Panc1 (cell line): ENCODE measurements at regions not wholly inside any gene's neighbourhood (a gene's known extent, or its start where the extent isn't known, plus 50 kb on each side); places are given as distances from the start of the nearest gene placed in this dataset.

Experiments used
- ATAC-seq: fragments of 200-7000 bp; cut with Tn5 transposase; 2 replicates; pipeline ENCODE4 v1.9.1; 2020; ENCODE audit warnings: mild to moderate bottlenecking, moderate library complexity
- BruUV-seq: library from RNA; stranded (reverse); fragments of 400-500 nt; replicated peaks from 2 replicates; lab custom pipeline; 2021; lab: Mats Ljungman, UMichigan
- CTCF ChIA-PET: fragments of 300-600 bp; sonication (Branson Sonifier 250); formaldehyde crosslinking; loops from one replicate; lab custom pipeline; 2022; ENCODE audit warnings: antibody characterized with exemption; lab: Charles Lee
- POLR2A ChIA-PET: fragments of 300-600 bp; sonication (Branson Sonifier 250); formaldehyde crosslinking; loops from one replicate; lab custom pipeline; 2022; ENCODE audit warnings: antibody characterized with exemption; lab: Charles Lee
- DNase-seq: peaks from one replicate; pipeline ENCODE4 v3.0.0-alpha.2; 2010; ENCODE audit warnings: low read depth, low spot score
- H3K27ac ChIP-seq: 2 replicates; pipeline ENCODE4 v1.5.1; 2011; ENCODE audit warnings: mild to moderate bottlenecking, low read length, inconsistent platforms
- H3K27me3 ChIP-seq: fragments of 200-500 bp; sonication (Bioruptor generic); 2 replicates; pipeline ENCODE4 v1.6.0; 2014; ENCODE audit warnings: low read length, inconsistent platforms; ENCODE audit not compliant: control insufficient read depth, insufficient read depth
- H3K36me3 ChIP-seq: fragments of 200-500 bp; sonication (Bioruptor generic); 2 replicates; pipeline ENCODE4 v1.5.1; 2014; ENCODE audit warnings: inconsistent platforms, mild to moderate bottlenecking, low read length, moderate library complexity; ENCODE audit not compliant: control insufficient read depth, insufficient read depth
- H3K4me1 ChIP-seq: 2 replicates; pipeline ENCODE4 v1.5.1; 2011; ENCODE audit warnings: inconsistent platforms, mild to moderate bottlenecking, low read length, moderate library complexity; ENCODE audit not compliant: control insufficient read depth, insufficient read depth
- H3K4me3 ChIP-seq, 2 experiments: 2 replicates each; pipeline ENCODE4 v1.5.1; 2011 to 2012; ENCODE audit warnings: low read depth in 2 of 2, low read length in 2 of 2, mild to moderate bottlenecking in 2 of 2, inconsistent platforms in 1 of 2, moderate library complexity in 1 of 2
- H3K9me3 ChIP-seq: fragments of 200-500 bp; sonication (Bioruptor generic); 2 replicates; pipeline ENCODE4 v1.5.1; 2014; ENCODE audit warnings: low read depth, mild to moderate bottlenecking, inconsistent platforms, low read length, moderate library complexity; ENCODE audit not compliant: control insufficient read depth, insufficient read depth
- CTCF ChIP-seq: fragments of 450-650 bp; IDR thresholded peaks from 2 replicates; pipeline ENCODE4 v1.5.1; 2017; ENCODE audit warnings: mild to moderate bottlenecking
- POLR2AphosphoS5 ChIP-seq: IDR thresholded peaks from 2 replicates; pipeline ENCODE4 v1.6.1; 2012; ENCODE audit warnings: mild to moderate bottlenecking, low read depth, low read length, moderate library complexity
- SIN3A ChIP-seq: IDR thresholded peaks from 2 replicates; pipeline ENCODE4 v1.6.1; 2012; ENCODE audit warnings: low read depth, mild to moderate bottlenecking, low read length, moderate library complexity, borderline replicate concordance; ENCODE audit not compliant: insufficient read depth
- TCF7L2 ChIP-seq: IDR thresholded peaks from 2 replicates; pipeline ENCODE4 v1.6.1; 2011; ENCODE audit warnings: mild to moderate bottlenecking, low read depth, low read length, inconsistent platforms
- in situ Hi-C: cut with HindIII; loops from 2 replicates; pipeline ENCODE4 v1.10.0; 2016; ENCODE audit warnings: low sequenced_read_pairs, low pct_unique_long_range_greater_than_20kb
- intact Hi-C: fragments of 100-400 bp; cut with micrococcal nuclease; formaldehyde crosslinking; loops from one replicate; pipeline ENCODE4 v1.10.0; 2022; ENCODE audit not compliant: unreplicated experiment
- TF ChIP-seq, protein P1 (sequence below), 2 experiments: IDR thresholded peaks; 2 replicates each; pipeline ENCODE4 v1.6.1; 2011 to 2012; ENCODE audit warnings: low read depth in 2 of 2, control low read depth in 1 of 2, low read length in 1 of 2, mild to moderate bottlenecking in 1 of 2, moderate library complexity in 1 of 2; ENCODE audit not compliant: insufficient read depth in 1 of 2

DNA sequence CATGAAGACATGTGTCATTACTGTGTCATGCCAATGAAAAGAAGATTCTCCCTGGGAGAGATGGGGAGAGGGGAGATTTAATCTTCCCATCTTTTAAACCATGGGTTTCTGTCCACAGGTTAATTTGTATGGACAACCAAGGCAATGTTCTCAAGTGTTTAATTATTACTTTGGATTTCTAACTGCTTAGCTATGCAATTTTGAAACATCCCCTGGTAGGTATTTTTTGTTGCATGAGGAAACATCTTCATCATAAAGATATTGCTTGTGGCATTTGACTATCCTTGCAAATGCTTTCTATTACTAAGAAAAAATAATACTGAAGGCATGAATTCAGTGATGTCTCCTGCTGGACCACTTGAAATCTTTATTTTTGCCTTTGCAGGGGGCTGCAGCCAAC, 326.6 kb upstream of the TPM1 start:
- H3K4me1 ChIP-seq = no peaks in the 10 kb centered on the region
- TF ChIP-seq, protein P1, sequence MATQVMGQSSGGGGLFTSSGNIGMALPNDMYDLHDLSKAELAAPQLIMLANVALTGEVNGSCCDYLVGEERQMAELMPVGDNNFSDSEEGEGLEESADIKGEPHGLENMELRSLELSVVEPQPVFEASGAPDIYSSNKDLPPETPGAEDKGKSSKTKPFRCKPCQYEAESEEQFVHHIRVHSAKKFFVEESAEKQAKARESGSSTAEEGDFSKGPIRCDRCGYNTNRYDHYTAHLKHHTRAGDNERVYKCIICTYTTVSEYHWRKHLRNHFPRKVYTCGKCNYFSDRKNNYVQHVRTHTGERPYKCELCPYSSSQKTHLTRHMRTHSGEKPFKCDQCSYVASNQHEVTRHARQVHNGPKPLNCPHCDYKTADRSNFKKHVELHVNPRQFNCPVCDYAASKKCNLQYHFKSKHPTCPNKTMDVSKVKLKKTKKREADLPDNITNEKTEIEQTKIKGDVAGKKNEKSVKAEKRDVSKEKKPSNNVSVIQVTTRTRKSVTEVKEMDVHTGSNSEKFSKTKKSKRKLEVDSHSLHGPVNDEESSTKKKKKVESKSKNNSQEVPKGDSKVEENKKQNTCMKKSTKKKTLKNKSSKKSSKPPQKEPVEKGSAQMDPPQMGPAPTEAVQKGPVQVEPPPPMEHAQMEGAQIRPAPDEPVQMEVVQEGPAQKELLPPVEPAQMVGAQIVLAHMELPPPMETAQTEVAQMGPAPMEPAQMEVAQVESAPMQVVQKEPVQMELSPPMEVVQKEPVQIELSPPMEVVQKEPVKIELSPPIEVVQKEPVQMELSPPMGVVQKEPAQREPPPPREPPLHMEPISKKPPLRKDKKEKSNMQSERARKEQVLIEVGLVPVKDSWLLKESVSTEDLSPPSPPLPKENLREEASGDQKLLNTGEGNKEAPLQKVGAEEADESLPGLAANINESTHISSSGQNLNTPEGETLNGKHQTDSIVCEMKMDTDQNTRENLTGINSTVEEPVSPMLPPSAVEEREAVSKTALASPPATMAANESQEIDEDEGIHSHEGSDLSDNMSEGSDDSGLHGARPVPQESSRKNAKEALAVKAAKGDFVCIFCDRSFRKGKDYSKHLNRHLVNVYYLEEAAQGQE (IDR thresholded peaks at IDR 0.05; ENCODE audit: insufficient read depth in 1 of 2, low read depth in 2 of 2, low read length in 1 of 2) = no peak
- no peak for TF ChIP-seq TCF7L2
- TF ChIP-seq SIN3A = no peak
- TF ChIP-seq POLR2AphosphoS5 = no peak
- no peak for TF ChIP-seq CTCF
- intact Hi-C loops (no loop called here), in situ Hi-C loops (no loop called here)
- H3K4me3 ChIP-seq = no peak overlapping the region
- no peak for DNase-seq
- ChIA-PET POLR2A (no interaction called here), CTCF (no interaction called here)
- H3K27ac ChIP-seq = no peak overlapping the region
- BruUV-seq = no TSS peak
- H3K36me3 ChIP-seq = no peaks in the 10 kb centered on the region
- no peaks in the 10 kb centered on the region for H3K27me3 ChIP-seq
- no peak for ATAC-seq
- no peaks in the 10 kb centered on the region for H3K9me3 ChIP-seq

DNA sequence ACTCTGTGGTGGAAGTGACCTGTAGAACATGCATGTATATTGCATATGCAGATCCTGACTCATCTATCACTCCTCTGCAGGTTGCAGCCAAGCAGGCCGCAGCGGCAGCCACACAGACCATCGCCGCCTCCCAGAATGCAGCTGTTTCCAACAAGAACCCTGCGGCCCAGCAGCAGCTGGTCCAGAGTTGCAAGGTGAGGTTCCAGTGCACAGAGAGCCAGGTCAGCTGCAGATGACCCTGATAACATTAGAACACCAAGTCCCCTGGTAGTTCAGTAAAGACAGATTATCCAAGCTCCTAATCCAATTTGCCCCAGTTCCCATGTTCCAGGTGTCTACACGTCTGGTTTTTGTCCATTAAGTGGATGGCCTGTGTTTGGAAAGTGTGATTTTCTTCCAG, 325.1 kb upstream of the TPM1 start:
- ATAC-seq = no peak
- intact Hi-C loops = no loop called here
- Histone ChIP-seq H3K27ac (no peak overlapping the region), H3K4me1 (no peaks in the 10 kb centered on the region), H3K27me3 (no peaks in the 10 kb centered on the region), H3K36me3 (no peaks in the 10 kb centered on the region), H3K9me3 (no peaks in the 10 kb centered on the region), H3K4me3 (no peak overlapping the region)
- DNase-seq = no peak
- no TSS peak for BruUV-seq
- TF ChIP-seq POLR2AphosphoS5 (no peak), TCF7L2 (no peak), CTCF (no peak)
- TF ChIP-seq, protein P1 (IDR thresholded peaks at IDR 0.05; ENCODE audit: insufficient read depth in 1 of 2, low read depth in 2 of 2, low read length in 1 of 2) = no peak
- ChIA-PET CTCF (no interaction called here), POLR2A (no interaction called here)
- in situ Hi-C loops = no loop called here
